Mesenchymal stem cell (in vitro differentiated cells and primary cell): ENCODE measurements at regions not wholly inside any gene's neighbourhood (a gene's known extent, or its start where the extent isn't known, plus 50 kb on each side); places are given as distances from the start of the nearest gene placed in this dataset.

ENCODE experiments used
- DNase-seq: peaks from one replicate; pipeline ENCODE4 v3.0.0-alpha.2; 2013
- H2AFZ ChIP-seq: one replicate; pipeline ENCODE4 v1.6.1; 2013; ENCODE audit warnings: low read depth, mild to moderate bottlenecking, control low read depth, inconsistent platforms, low read length, moderate library complexity
- H2AK5ac ChIP-seq: 2 replicates; pipeline ENCODE4 v1.6.1; 2013; ENCODE audit warnings: low read length, moderate library complexity, mild to moderate bottlenecking, inconsistent platforms; ENCODE audit not compliant: severe bottlenecking
- H2BK120ac ChIP-seq: one replicate; pipeline ENCODE4 v1.6.1; 2013; ENCODE audit warnings: low read depth, mild to moderate bottlenecking, inconsistent platforms, low read length, moderate library complexity
- H2BK12ac ChIP-seq, 2 experiments: one replicate each; pipeline ENCODE4 v1.6.1; 2013; ENCODE audit warnings: inconsistent platforms in 2 of 2, low read length in 2 of 2, mild to moderate bottlenecking in 2 of 2, moderate library complexity in 2 of 2, control low read depth in 1 of 2
- H2BK15ac ChIP-seq: one replicate; pipeline ENCODE4 v1.6.1; 2013; ENCODE audit warnings: mild to moderate bottlenecking, low read depth, inconsistent platforms; ENCODE audit not compliant: poor library complexity, severe bottlenecking
- H2BK5ac ChIP-seq: 2 replicates; pipeline ENCODE4 v1.6.1; 2013; ENCODE audit warnings: low read depth, mild to moderate bottlenecking, low read length, control low read depth, inconsistent platforms; ENCODE audit not compliant: poor library complexity, severe bottlenecking
- H3K14ac ChIP-seq, 2 experiments: one replicate each; pipeline ENCODE4 v1.6.1; 2013; ENCODE audit warnings: inconsistent platforms in 2 of 2, low read length in 2 of 2, control low read depth in 1 of 2, mild to moderate bottlenecking in 1 of 2, moderate library complexity in 1 of 2
- H3K18ac ChIP-seq, 2 experiments: one replicate each; pipeline ENCODE4 v1.6.1; 2013; ENCODE audit warnings: inconsistent platforms in 2 of 2, low read length in 2 of 2, control low read depth in 1 of 2, low read depth in 1 of 2, mild to moderate bottlenecking in 1 of 2
- H3K23ac ChIP-seq, 2 experiments: one replicate each; pipeline ENCODE4 v1.6.1; 2013; ENCODE audit warnings: inconsistent platforms in 2 of 2, low read length in 2 of 2, mild to moderate bottlenecking in 2 of 2, moderate library complexity in 2 of 2, control low read depth in 1 of 2
- H3K27ac ChIP-seq: 2 replicates; pipeline ENCODE4 v1.5.1; 2013; ENCODE audit warnings: mild to moderate bottlenecking, moderate library complexity, low read length, control low read depth, inconsistent platforms; ENCODE audit not compliant: poor library complexity, severe bottlenecking
- H3K27me3 ChIP-seq, 2 experiments: 2 replicates each; pipeline versions ENCODE4 v1.6.1 to v1.7.0; 2013; ENCODE audit warnings: low read length in 2 of 2, mild to moderate bottlenecking in 2 of 2, moderate library complexity in 2 of 2, control low read depth in 1 of 2, inconsistent platforms in 1 of 2; ENCODE audit not compliant: control insufficient read depth in 1 of 2, insufficient read depth in 1 of 2
- H3K36me3 ChIP-seq, 2 experiments: 2 replicates each; pipeline versions ENCODE4 v1.6.1 to v1.7.0; 2013; ENCODE audit warnings: low read length in 2 of 2, control low read depth in 1 of 2, inconsistent platforms in 1 of 2, low read depth in 1 of 2, mild to moderate bottlenecking in 1 of 2; ENCODE audit not compliant: insufficient read depth in 2 of 2, control insufficient read depth in 1 of 2
- H3K4ac ChIP-seq, 2 experiments: one replicate each; pipeline ENCODE4 v1.6.1; 2013; ENCODE audit warnings: inconsistent platforms in 2 of 2, low read length in 2 of 2, mild to moderate bottlenecking in 2 of 2, moderate library complexity in 2 of 2, control low read depth in 1 of 2, low read depth in 1 of 2
- H3K4me1 ChIP-seq: 2 replicates; pipeline ENCODE4 v1.6.1; 2013; ENCODE audit warnings: low read depth, low read length, control low read depth; ENCODE audit not compliant: control insufficient read depth, insufficient read depth
- H3K4me2 ChIP-seq: 2 replicates; pipeline ENCODE4 v1.6.1; 2013; ENCODE audit warnings: low read length, mild to moderate bottlenecking, inconsistent platforms; ENCODE audit not compliant: poor library complexity, severe bottlenecking
- H3K4me3 ChIP-seq, 2 experiments: 2 replicates each; pipeline versions ENCODE4 v1.5.1 to v1.7.0; 2013; ENCODE audit warnings: low read length in 2 of 2, mild to moderate bottlenecking in 2 of 2, control low read depth in 1 of 2, low read depth in 1 of 2; ENCODE audit not compliant: insufficient read depth in 1 of 2
- H3K79me1 ChIP-seq: replicated peaks from 2 replicates; pipeline ENCODE4 v1.6.1; 2013; ENCODE audit warnings: mild to moderate bottlenecking, control low read depth, low read length, inconsistent platforms; ENCODE audit not compliant: poor library complexity, severe bottlenecking
- H3K9ac ChIP-seq: 2 replicates; pipeline ENCODE4 v1.7.0; 2013; ENCODE audit warnings: mild to moderate bottlenecking, low read length, moderate library complexity
- H3K9me3 ChIP-seq: 2 replicates; pipeline ENCODE4 v1.7.0; 2013; ENCODE audit warnings: mild to moderate bottlenecking, low read length; ENCODE audit not compliant: control insufficient read depth
- H4K8ac ChIP-seq: one replicate; pipeline ENCODE4 v1.6.1; 2013; ENCODE audit warnings: inconsistent platforms, mild to moderate bottlenecking, low read length, moderate library complexity
- H4K91ac ChIP-seq: one replicate; pipeline ENCODE4 v1.6.1; 2013; ENCODE audit warnings: mild to moderate bottlenecking, low read length, inconsistent platforms
- WGBS: methylation state at CpG from one replicate; pipeline ENCODE4 v1.1.7; 2013; ENCODE audit warnings: mixed read lengths; 5-methylcytosine and 5-hydroxymethylcytosine counted together

GRCh38 chr2:100676346-100676745, 113.6 kb downstream of the PDCL3 start:
- no peak overlapping the region for H3K4me2 ChIP-seq
- peaks cover 4 to 33% of the 10 kb centered on the region in 2 experiments for H3K27me3 ChIP-seq
- no peak overlapping the region for H3K14ac ChIP-seq
- no peak overlapping the region for H3K9ac ChIP-seq
- no peak overlapping the region for H3K27ac ChIP-seq
- WGBS: 81% methylated on average over 4 of the region's 4 CpGs
- no peaks in the 10 kb centered on the region for H3K9me3 ChIP-seq
- no peak overlapping the region for H3K23ac ChIP-seq
- H3K4me1 ChIP-seq: no peaks in the 10 kb centered on the region
- no peak overlapping the region for H4K8ac ChIP-seq
- no peak overlapping the region for H2BK12ac ChIP-seq
- H3K4ac ChIP-seq: no peak overlapping the region
- H3K18ac ChIP-seq: no peak overlapping the region
- no peak overlapping the region for H3K4me3 ChIP-seq
- no peak overlapping the region for H2AK5ac ChIP-seq
- H2BK5ac ChIP-seq: no peak overlapping the region
- no peak overlapping the region for H2AFZ ChIP-seq
- no peak overlapping the region for H2BK120ac ChIP-seq
- H3K79me1 ChIP-seq: no peaks in the 10 kb centered on the region
- DNase-seq: no peak
- H4K91ac ChIP-seq: no peak overlapping the region
- H3K36me3 ChIP-seq: no peaks in the 10 kb centered on the region
- H2BK15ac ChIP-seq: no peak overlapping the region

GRCh38 chr2:100677611-100678185, 114.9 kb downstream of the PDCL3 start:
- Histone ChIP-seq H3K79me1 (no peaks in the 10 kb centered on the region), H4K91ac (no peak overlapping the region), H3K4me2 (no peak overlapping the region), H3K9me3 (no peaks in the 10 kb centered on the region), H3K23ac (no peak overlapping the region), H2BK120ac (no peak overlapping the region), H2AFZ (no peak overlapping the region), H2BK12ac (no peak overlapping the region), H3K4me3 (no peak overlapping the region), H2AK5ac (no peak overlapping the region), H3K27me3 (peaks cover 4 to 37% of the 10 kb centered on the region in 2 experiments), H3K18ac (no peak overlapping the region), H3K4me1 (no peaks in the 10 kb centered on the region), H3K9ac (no peak overlapping the region), H3K36me3 (no peaks in the 10 kb centered on the region), H3K27ac (no peak overlapping the region), H3K4ac (no peak overlapping the region), H2BK5ac (no peak overlapping the region), H3K14ac (no peak overlapping the region), H4K8ac (no peak overlapping the region), H2BK15ac (no peak overlapping the region)
- 88% methylated on average over 11 of the region's 11 CpGs for WGBS
- DNase-seq: no peak

- no peak overlapping the region for H2BK5ac ChIP-seq
- H3K4me1 ChIP-seq: no peaks in the 10 kb centered on the region
Observed at GRCh38 chr2:100679211-100679610, 116.4 kb downstream of the PDCL3 start.

GRCh38 chr2:100682536-100682935, 119.7 kb downstream of the PDCL3 start:
- Histone ChIP-seq H2AFZ (no peak overlapping the region), H3K4me1 (no peaks in the 10 kb centered on the region)

More at GRCh38 chr2:100679211-100679610, 116.4 kb downstream of the PDCL3 start:
- no peaks in the 10 kb centered on the region for H3K36me3 ChIP-seq
- H3K27ac ChIP-seq: no peak overlapping the region
- H2BK120ac ChIP-seq: no peak overlapping the region
- no peak overlapping the region for H3K4me2 ChIP-seq
- H2BK15ac ChIP-seq: no peak overlapping the region
- no peaks in the 10 kb centered on the region for H3K9me3 ChIP-seq
- no peak overlapping the region for H4K8ac ChIP-seq
- H2AFZ ChIP-seq: no peak overlapping the region
- no peak overlapping the region for H3K14ac ChIP-seq
- H3K79me1 ChIP-seq: no peaks in the 10 kb centered on the region
- no peak overlapping the region for H3K18ac ChIP-seq
- 98% methylated on average over 8 of the region's 10 CpGs for WGBS
- H2AK5ac ChIP-seq: no peak overlapping the region
- DNase-seq: no peak
- H3K4ac ChIP-seq: no peak overlapping the region
- no peak overlapping the region for H3K4me3 ChIP-seq
- H3K9ac ChIP-seq: no peak overlapping the region
- H3K27me3 ChIP-seq: peaks cover 4 to 35% of the 10 kb centered on the region in 2 experiments
- H4K91ac ChIP-seq: no peak overlapping the region
- no peak overlapping the region for H2BK12ac ChIP-seq
- no peak overlapping the region for H3K23ac ChIP-seq

More at GRCh38 chr2:100682536-100682935, 119.7 kb downstream of the PDCL3 start:
- Histone ChIP-seq H4K91ac (no peak overlapping the region), H3K79me1 (no peaks in the 10 kb centered on the region), H3K4me2 (no peak overlapping the region), H3K4ac (no peak overlapping the region), H2AK5ac (no peak overlapping the region), H2BK5ac (no peak overlapping the region), H3K23ac (no peak overlapping the region), H3K27ac (no peak overlapping the region), H3K9ac (no peak overlapping the region), H2BK120ac (no peak overlapping the region), H2BK12ac (no peak overlapping the region), H3K14ac (no peak overlapping the region), H3K27me3 (peaks cover 0 to 21% of the 10 kb centered on the region in 2 experiments), H3K4me3 (no peak overlapping the region), H2BK15ac (no peak overlapping the region), H3K18ac (no peak overlapping the region), H3K36me3 (no peaks in the 10 kb centered on the region), H3K9me3 (peaks cover 6% of the 10 kb centered on the region), H4K8ac (no peak overlapping the region)
- DNase-seq: no peak
- WGBS: 86% methylated on average over 7 of the region's 7 CpGs
